MM.1S (cell line): ENCODE measurements at regions not wholly inside any gene's neighbourhood (a gene's known extent, or its start where the extent isn't known, plus 50 kb on each side); places are given as distances from the start of the nearest gene placed in this dataset.

ENCODE experiments used
- DNase-seq: peaks from one replicate; pipeline ENCODE4 v3.0.0-alpha.2; 2015
- H2AFZ ChIP-seq: fragments of 300-600 bp; sonication (generic); 2 replicates; pipeline ENCODE4 v1.6.0; 2016; ENCODE audit warnings: antibody characterized with exemption, low read length
- H3F3A ChIP-seq: fragments of 300-600 bp; sonication (generic); 2 replicates; pipeline ENCODE4 v1.6.1; 2016; ENCODE audit warnings: mild to moderate bottlenecking, antibody characterized with exemption, low read length, moderate library complexity, mixed read lengths; ENCODE audit not compliant: insufficient read depth
- H3K27ac ChIP-seq: fragments of 300-600 bp; sonication (generic); 2 replicates; pipeline ENCODE4 v1.5.1; 2016; ENCODE audit warnings: mild to moderate bottlenecking, low read length
- H3K27me3 ChIP-seq: fragments of 300-600 bp; sonication (generic); replicated peaks from 2 replicates; pipeline ENCODE4 v1.6.0; 2016; ENCODE audit warnings: low read length; ENCODE audit not compliant: insufficient read depth
- H3K36me3 ChIP-seq: fragments of 300-600 bp; sonication (generic); replicated peaks from 2 replicates; pipeline ENCODE4 v1.6.1; 2016; ENCODE audit warnings: mild to moderate bottlenecking, low read length, mixed read lengths; ENCODE audit not compliant: insufficient read depth
- H3K4me1 ChIP-seq: fragments of 300-600 bp; sonication (generic); 2 replicates; pipeline ENCODE4 v1.6.1; 2016; ENCODE audit warnings: low read length, mixed read lengths
- H3K4me2 ChIP-seq: fragments of 300-600 bp; sonication (generic); 2 replicates; pipeline ENCODE4 v1.6.0; 2016; ENCODE audit warnings: low read depth, low read length
- H3K4me3 ChIP-seq: fragments of 300-600 bp; sonication (generic); 2 replicates; pipeline ENCODE4 v1.5.1; 2016; ENCODE audit warnings: low read length, mixed read lengths
- H3K79me2 ChIP-seq: fragments of 300-600 bp; sonication (generic); 2 replicates; pipeline ENCODE4 v1.6.1; 2016; ENCODE audit warnings: mixed run types, low read length, mixed read lengths
- H3K9ac ChIP-seq: fragments of 300-600 bp; sonication (generic); 2 replicates; pipeline ENCODE4 v1.6.1; 2016; ENCODE audit warnings: low read length, mixed read lengths
- H3K9me2 ChIP-seq: fragments of 300-600 bp; sonication (generic); replicated peaks from 2 replicates; pipeline ENCODE4 v1.6.1; 2016; ENCODE audit warnings: mild to moderate bottlenecking, low read length, mixed read lengths; ENCODE audit not compliant: insufficient read depth
- H3K9me3 ChIP-seq: fragments of 300-600 bp; sonication (generic); replicated peaks from 2 replicates; pipeline ENCODE4 v1.6.1; 2016; ENCODE audit warnings: mild to moderate bottlenecking, low read length, mixed read lengths; ENCODE audit not compliant: insufficient read depth
- H4K20me1 ChIP-seq: fragments of 300-600 bp; sonication (generic); 2 replicates; pipeline ENCODE4 v1.6.1; 2016; ENCODE audit warnings: mild to moderate bottlenecking, low read length, moderate library complexity, mixed read lengths; ENCODE audit not compliant: insufficient read depth
- CTCF ChIP-seq: fragments of 300-600 bp; sonication (generic); IDR thresholded peaks from 2 replicates; pipeline ENCODE4 v1.5.1; 2016; ENCODE audit warnings: antibody characterized with exemption, low read length, mixed read lengths
- EZH2 ChIP-seq: fragments of 300-600 bp; sonication (generic); optimal IDR thresholded peaks from 2 replicates; pipeline ENCODE3; 2017; ENCODE audit warnings: low read depth, mild to moderate bottlenecking, antibody characterized with exemption, low read length, mixed read lengths
- EZH2phosphoT487 ChIP-seq: fragments of 300-600 bp; sonication (generic); IDR thresholded peaks from 2 replicates; pipeline ENCODE4 v1.6.1; 2018; ENCODE audit warnings: antibody characterized with exemption, low read length

GRCh38 chr20:56949318-56949717 is 317.1 kb downstream of the BMP7 start:
- Histone ChIP-seq H3F3A (no peaks in the 10 kb centered on the region), H4K20me1 (no peaks in the 10 kb centered on the region), H3K9me3 (no peaks in the 10 kb centered on the region), H3K9me2 (no peaks in the 10 kb centered on the region), H3K27me3 (peaks cover 16% of the 10 kb centered on the region), H3K4me2 (no peak overlapping the region), H2AFZ (no peak overlapping the region), H3K79me2 (no peaks in the 10 kb centered on the region), H3K4me1 (no peaks in the 10 kb centered on the region), H3K4me3 (no peak overlapping the region), H3K9ac (no peak overlapping the region), H3K27ac (no peak overlapping the region), H3K36me3 (no peaks in the 10 kb centered on the region)
- no peak for TF ChIP-seq EZH2
- TF ChIP-seq CTCF: no peak
- no peak for TF ChIP-seq EZH2phosphoT487
- DNase-seq: no peak

- peaks cover 22% of the 10 kb centered on the region for H3K27me3 ChIP-seq
- no peaks in the 10 kb centered on the region for H3K36me3 ChIP-seq
Observed at GRCh38 chr20:56952258-56953047, 314.0 kb downstream of the BMP7 start.

DNA sequence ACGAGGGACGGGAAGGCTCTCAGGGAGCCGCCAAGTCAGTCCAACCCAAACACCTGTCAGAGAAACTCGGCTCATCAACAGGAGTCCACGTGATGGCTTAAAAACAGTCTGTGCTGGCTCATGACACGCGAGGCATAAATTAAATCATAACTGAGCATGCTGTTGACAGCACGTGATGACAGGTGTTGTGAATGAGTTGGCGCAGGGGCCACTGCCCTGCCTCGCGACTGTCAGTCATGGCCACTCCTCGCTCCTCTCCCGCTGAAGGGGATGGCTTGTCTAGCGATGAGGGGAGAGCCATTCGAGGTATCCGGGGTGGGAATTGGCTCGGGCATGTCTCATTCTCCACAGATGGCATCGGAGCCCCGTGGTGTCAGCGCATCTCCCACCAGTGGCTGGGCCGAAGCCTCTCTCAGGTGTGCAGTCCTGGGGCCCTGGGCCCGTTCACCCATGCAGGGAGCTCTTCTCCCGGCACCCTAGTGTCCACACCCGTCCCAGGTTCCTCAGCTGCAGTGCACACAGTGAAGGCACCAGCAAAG is 313.3 kb downstream of the BMP7 start:
- H3K27ac ChIP-seq: no peak overlapping the region
- peaks cover 22% of the 10 kb centered on the region for H3K27me3 ChIP-seq
- H3K36me3 ChIP-seq: no peaks in the 10 kb centered on the region
- H4K20me1 ChIP-seq: no peaks in the 10 kb centered on the region
- H3K9me3 ChIP-seq: no peaks in the 10 kb centered on the region
- no peaks in the 10 kb centered on the region for H3K79me2 ChIP-seq
- H3K4me1 ChIP-seq: no peaks in the 10 kb centered on the region
- H3K4me3 ChIP-seq: no peak overlapping the region
- DNase-seq: no peak
- H3F3A ChIP-seq: no peaks in the 10 kb centered on the region
- no peak overlapping the region for H3K4me2 ChIP-seq
- TF ChIP-seq EZH2phosphoT487 (no peak), EZH2 (no peak), CTCF (no peak)
- H3K9ac ChIP-seq: no peak overlapping the region
- no peak overlapping the region for H2AFZ ChIP-seq
- H3K9me2 ChIP-seq: no peaks in the 10 kb centered on the region

More at GRCh38 chr20:56952258-56953047, 314.0 kb downstream of the BMP7 start:
- no peaks in the 10 kb centered on the region for H3F3A ChIP-seq
- H3K4me1 ChIP-seq: no peaks in the 10 kb centered on the region
- H3K9ac ChIP-seq: no peak overlapping the region
- H3K9me3 ChIP-seq: no peaks in the 10 kb centered on the region
- H2AFZ ChIP-seq: no peak overlapping the region
- H3K79me2 ChIP-seq: no peaks in the 10 kb centered on the region
- TF ChIP-seq CTCF (no peak), EZH2phosphoT487 (no peak), EZH2 (no peak)
- no peak overlapping the region for H3K4me3 ChIP-seq
- no peak overlapping the region for H3K27ac ChIP-seq
- no peaks in the 10 kb centered on the region for H4K20me1 ChIP-seq
- DNase-seq: no peak
- H3K4me2 ChIP-seq: no peak overlapping the region
- no peaks in the 10 kb centered on the region for H3K9me2 ChIP-seq
